Esophagus squamous epithelium (tissue), 5 donors: ENCODE measurements at regions not wholly inside any gene's neighbourhood (a gene's known extent, or its start where the extent isn't known, plus 50 kb on each side); places are given as distances from the start of the nearest gene placed in this dataset.
A peak's percentile ranks its signal among the peaks of the same experiment; 100 is the strongest.

Source experiments
- DNase-seq: peaks from one replicate; lab custom pipeline; 2025; lab: John Stamatoyannopoulos, UW
- H3K27ac ChIP-seq, 4 donors: fragments of 200-600 bp; sonication (generic); one replicate each; pipeline ENCODE4 v1.5.1; 2016 to 2019; ENCODE audit warnings: mild to moderate bottlenecking in 1 of 4
- H3K27me3 ChIP-seq, 4 donors: fragments of 200-600 bp; sonication (generic); 1 replicate in 3 of 4; 2 replicates in 1 of 4; pipeline versions ENCODE4 v1.5.1 to v1.6.0; 2017 to 2021; ENCODE audit warnings: antibody characterized with exemption in 1 of 4
- H3K36me3 ChIP-seq, 3 donors: fragments of 200-600 bp; sonication (generic); one replicate each; pipeline ENCODE4 v1.5.1; 2016 to 2019
- H3K4me1 ChIP-seq, 3 donors: fragments of 200-600 bp; sonication (generic); one replicate each; pipeline ENCODE4 v1.5.1; 2017 to 2019
- H3K4me3 ChIP-seq, 4 donors: fragments of 200-600 bp; sonication (generic); 1 replicate in 3 of 4; 2 replicates in 1 of 4; pipeline ENCODE4 v1.5.1; 2016 to 2019; ENCODE audit warnings: mild to moderate bottlenecking in 2 of 4, moderate library complexity in 1 of 4
- H3K9me3 ChIP-seq, 3 donors: fragments of 200-600 bp; sonication (generic); one replicate each; pipeline ENCODE4 v1.5.1; 2016 to 2019
- POLR2A ChIP-seq, 4 donors: fragments of 450-650 bp; IDR thresholded peaks; one replicate each; pipeline ENCODE4 v1.6.1; 2017; ENCODE audit warnings: antibody characterized with exemption in 4 of 4, mild to moderate bottlenecking in 4 of 4, moderate library complexity in 3 of 4
- WGBS, 2 donors: methylation state at CpG; one replicate each; pipeline ENCODE4 v1.1.5; 2018; 5-methylcytosine and 5-hydroxymethylcytosine counted together
- intact Hi-C: fragments of 100-400 bp; cut with DNase I; formaldehyde crosslinking; loops from one replicate; pipeline ENCODE4 v1.15.0; 2022
- TF ChIP-seq, protein P1 (sequence below), 6 experiments: fragments of 450-650 bp in 4 of 6; fragments of 200-600 bp in 2 of 6; sonication (generic) in 2 of 6; IDR thresholded peaks; one replicate each; pipeline ENCODE4 v1.5.1; 2016 to 2019; ENCODE audit warnings: antibody characterized with exemption in 6 of 6, mild to moderate bottlenecking in 4 of 6, moderate library complexity in 4 of 6
- donor health status: DM: yes; HTN: yes; CAD: no.

DNA sequence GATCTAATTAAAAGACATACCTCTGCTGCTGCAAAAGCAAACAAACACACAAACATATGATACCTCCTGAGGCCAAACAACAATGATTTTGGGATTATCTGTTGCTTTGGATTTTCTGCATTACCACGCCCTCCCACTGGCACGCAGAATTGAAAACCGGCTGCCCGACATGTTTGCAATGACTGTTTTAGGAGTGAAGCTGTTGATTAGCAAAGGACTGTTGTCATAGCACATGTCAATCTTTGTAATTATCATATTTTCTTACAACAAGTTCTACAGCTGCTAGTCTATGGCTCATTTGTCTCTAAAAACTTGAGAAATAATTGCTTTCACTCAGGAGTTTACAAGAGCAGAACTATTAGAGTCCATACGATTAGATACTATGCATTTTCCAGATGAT lies 94.4 kb upstream of the MEIS1 start:
- no peak for DNase-seq
- Histone ChIP-seq H3K4me1 (peaks cover 0 to 61% (median 7%) of the 10 kb centered on the region in 3 donors), H3K27ac (peak overlapping the region in 2 of 4 donors; percentile 36 to 87), H3K4me3 (no peak overlapping the region), H3K27me3 (no peaks in the 10 kb centered on the region), H3K36me3 (no peaks in the 10 kb centered on the region), H3K9me3 (no peaks in the 10 kb centered on the region)
- TF ChIP-seq POLR2A (IDR thresholded peaks at IDR 0.05), result no peak
- TF ChIP-seq, protein P1, sequence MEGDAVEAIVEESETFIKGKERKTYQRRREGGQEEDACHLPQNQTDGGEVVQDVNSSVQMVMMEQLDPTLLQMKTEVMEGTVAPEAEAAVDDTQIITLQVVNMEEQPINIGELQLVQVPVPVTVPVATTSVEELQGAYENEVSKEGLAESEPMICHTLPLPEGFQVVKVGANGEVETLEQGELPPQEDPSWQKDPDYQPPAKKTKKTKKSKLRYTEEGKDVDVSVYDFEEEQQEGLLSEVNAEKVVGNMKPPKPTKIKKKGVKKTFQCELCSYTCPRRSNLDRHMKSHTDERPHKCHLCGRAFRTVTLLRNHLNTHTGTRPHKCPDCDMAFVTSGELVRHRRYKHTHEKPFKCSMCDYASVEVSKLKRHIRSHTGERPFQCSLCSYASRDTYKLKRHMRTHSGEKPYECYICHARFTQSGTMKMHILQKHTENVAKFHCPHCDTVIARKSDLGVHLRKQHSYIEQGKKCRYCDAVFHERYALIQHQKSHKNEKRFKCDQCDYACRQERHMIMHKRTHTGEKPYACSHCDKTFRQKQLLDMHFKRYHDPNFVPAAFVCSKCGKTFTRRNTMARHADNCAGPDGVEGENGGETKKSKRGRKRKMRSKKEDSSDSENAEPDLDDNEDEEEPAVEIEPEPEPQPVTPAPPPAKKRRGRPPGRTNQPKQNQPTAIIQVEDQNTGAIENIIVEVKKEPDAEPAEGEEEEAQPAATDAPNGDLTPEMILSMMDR (IDR thresholded peaks at IDR 0.05), result no peak
- intact Hi-C loops, result no loop called here
- 64 to 69% methylated on average over 5 of the region's 5 CpGs for WGBS, 2 donors

DNA sequence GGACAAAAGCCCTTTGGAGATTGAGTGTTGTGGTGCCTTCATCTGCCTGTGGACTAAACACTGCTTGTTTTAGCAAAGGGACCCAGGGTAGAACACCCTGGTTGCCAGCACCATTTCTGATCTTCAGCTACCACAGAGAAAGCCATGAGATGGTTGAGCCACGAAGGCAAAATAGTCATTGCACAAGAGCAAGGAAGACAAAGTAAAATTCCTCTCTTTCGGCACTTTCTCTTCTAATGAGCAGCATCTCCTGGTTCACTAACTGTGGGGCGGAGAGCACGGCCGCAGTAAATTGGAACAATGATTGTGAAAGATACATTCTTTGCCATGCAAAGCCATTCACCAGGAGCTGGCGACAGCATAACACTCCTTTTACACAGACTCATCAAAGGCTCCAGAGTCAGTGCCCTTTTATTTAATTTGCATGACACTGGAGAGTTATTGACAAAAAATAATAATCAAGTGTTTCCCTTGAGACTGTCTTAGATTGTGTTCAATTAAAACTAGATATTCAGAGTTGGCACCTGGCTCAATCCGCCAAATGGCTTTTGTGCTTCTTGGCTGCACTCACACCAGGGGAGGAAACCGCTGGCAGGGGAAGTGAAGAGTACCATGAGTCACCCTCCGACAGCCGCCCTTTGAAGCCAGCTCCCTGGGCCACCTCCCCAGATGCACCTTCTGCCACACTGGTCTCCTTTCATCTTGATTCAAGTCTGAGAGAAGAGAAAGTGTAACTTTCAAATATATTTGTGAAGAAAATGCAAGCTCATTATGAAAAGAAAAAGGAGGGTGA lies 100.5 kb upstream of the MEIS1 start:
- peak overlapping the region; percentile 32 to 76 (median 48) for H3K27ac ChIP-seq
- TF ChIP-seq, protein P1 (IDR thresholded peaks at IDR 0.05), result no peak
- no peak for TF ChIP-seq POLR2A (IDR thresholded peaks at IDR 0.05)
- WGBS, 2 donors, result 23 to 35% methylated on average over 7 to 10 of the region's 10 CpGs
- H3K36me3 ChIP-seq, result no peaks in the 10 kb centered on the region
- H3K9me3 ChIP-seq, result no peaks in the 10 kb centered on the region
- peaks cover 0 to 17% (median 0%) of the 10 kb centered on the region in 3 donors for H3K4me1 ChIP-seq
- no peak for DNase-seq
- intact Hi-C loops, result no loop called here
- no peak overlapping the region for H3K4me3 ChIP-seq
- no peaks in the 10 kb centered on the region for H3K27me3 ChIP-seq

DNA sequence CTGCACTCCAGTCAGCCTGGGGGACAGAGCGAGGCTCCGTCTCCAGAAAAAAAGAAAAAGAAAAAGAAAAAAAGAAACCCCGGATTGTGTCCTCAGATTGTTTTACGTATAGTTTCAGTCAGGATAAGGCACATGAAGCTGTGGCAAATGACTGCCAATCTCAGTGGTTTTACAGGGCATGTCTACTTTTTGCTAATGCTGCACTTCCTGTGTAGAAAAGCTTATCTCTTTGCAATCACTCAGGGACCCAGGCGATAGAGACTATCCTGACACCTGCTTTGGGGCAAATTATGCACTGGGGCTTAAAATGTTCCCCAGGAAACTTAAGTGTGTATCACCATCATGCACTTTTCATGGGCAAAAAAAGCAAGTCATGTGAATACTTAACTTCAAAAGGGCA lies 103.7 kb upstream of the MEIS1 start:
- WGBS, 2 donors, result 86 to 87% methylated on average over 5 of the region's 5 CpGs
- H3K27me3 ChIP-seq, result no peaks in the 10 kb centered on the region
- DNase-seq, result no peak
- no peak overlapping the region for H3K27ac ChIP-seq
- H3K4me3 ChIP-seq, result no peak overlapping the region
- H3K4me1 ChIP-seq, result peaks cover 0 to 17% (median 0%) of the 10 kb centered on the region in 3 donors
- TF ChIP-seq, protein P1 (IDR thresholded peaks at IDR 0.05), result no peak
- no peak for TF ChIP-seq POLR2A (IDR thresholded peaks at IDR 0.05)
- H3K9me3 ChIP-seq, result no peaks in the 10 kb centered on the region
- no peaks in the 10 kb centered on the region for H3K36me3 ChIP-seq
- intact Hi-C loops, result no loop called here

DNA sequence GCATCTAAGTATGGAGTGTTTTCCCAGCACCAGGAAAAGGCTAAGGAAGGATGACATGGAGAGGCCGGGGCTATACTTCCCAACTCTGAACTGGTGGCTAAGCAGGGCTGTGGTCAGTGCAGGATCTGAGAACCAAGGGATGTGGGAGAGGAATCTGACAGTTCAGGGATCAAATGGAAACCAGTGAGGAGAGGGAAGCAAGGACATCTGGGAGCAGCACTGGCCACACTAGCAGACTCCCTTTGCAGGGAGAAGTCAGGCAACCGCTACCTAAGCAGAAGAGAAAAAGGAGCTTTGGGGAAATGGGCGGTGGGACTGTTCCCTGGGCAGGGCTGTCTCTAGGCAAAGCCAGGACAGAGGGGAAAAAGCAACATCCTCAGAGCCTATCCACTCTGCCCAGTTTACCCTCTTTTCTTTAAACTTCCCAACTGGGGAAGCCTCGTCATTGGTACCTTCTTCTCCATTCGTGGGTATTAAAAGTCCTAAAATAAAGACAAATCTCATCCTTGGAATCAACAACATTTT lies 105.8 kb upstream of the MEIS1 start:
- intact Hi-C loops, result no loop called here
- Histone ChIP-seq H3K9me3 (no peaks in the 10 kb centered on the region), H3K27ac (no peak overlapping the region), H3K4me1 (peaks cover 0 to 4% (median 0%) of the 10 kb centered on the region in 3 donors), H3K27me3 (no peaks in the 10 kb centered on the region), H3K4me3 (no peak overlapping the region), H3K36me3 (no peaks in the 10 kb centered on the region)
- 77 to 83% methylated on average over 4 to 5 of the region's 5 CpGs for WGBS, 2 donors
- TF ChIP-seq, protein P1 (IDR thresholded peaks at IDR 0.05), result no peak
- TF ChIP-seq POLR2A (IDR thresholded peaks at IDR 0.05), result no peak
- no peak for DNase-seq

DNA sequence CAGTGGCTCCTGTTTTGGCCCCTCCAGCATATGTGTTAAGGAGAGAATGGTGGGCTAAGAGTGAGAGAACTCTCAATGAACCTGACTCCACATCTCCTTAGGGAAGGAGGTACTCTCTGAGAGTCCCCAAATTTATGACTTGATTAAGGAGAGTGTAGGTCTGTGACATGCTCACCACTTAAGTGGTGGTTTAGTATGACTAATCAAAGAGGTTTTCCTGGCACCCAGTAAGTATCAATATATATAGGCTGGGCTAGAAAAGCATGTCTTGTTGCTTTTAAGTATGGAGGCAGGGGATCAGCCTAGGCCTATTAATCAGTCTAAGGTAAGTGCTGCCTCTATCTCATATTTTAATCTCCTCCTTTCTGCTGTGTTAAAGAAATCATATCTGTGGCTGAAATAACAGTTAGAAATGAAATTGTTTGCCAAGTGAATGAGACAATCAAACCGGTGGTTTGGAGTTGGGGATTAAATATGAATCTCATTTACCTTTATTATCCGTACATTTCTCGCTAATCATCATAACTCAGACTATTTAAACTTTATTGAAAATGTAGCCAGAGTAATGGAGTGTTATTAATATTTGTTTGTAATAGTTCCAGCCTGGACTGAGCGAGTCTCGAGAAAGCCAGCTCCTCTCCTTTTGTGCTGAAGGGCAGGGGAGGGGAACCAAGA lies 107.7 kb upstream of the MEIS1 start:
- TF ChIP-seq POLR2A (IDR thresholded peaks at IDR 0.05), result no peak
- TF ChIP-seq, protein P1 (IDR thresholded peaks at IDR 0.05), result no peak
- intact Hi-C loops, result no loop called here
- H3K27ac ChIP-seq, result no peak overlapping the region
- no peaks in the 10 kb centered on the region for H3K9me3 ChIP-seq
- no peaks in the 10 kb centered on the region for H3K27me3 ChIP-seq
- 87 to 90% methylated on average over 5 of the region's 5 CpGs for WGBS, 2 donors
- H3K4me3 ChIP-seq, result no peak overlapping the region
- DNase-seq, result no peak
- H3K4me1 ChIP-seq, result peaks cover 0 to 8% (median 0%) of the 10 kb centered on the region in 3 donors
- H3K36me3 ChIP-seq, result no peaks in the 10 kb centered on the region
